Large intestine (tissue), 3 donors: ENCODE measurements at regions not wholly inside any gene's neighbourhood (a gene's known extent, or its start where the extent isn't known, plus 50 kb on each side); places are given as distances from the start of the nearest gene placed in this dataset.
"Not testable (repeated sequence)": the region's sequence is repeated elsewhere in the genome, so short reads cannot be mapped to it uniquely, and the experiment has no call there.

Experiments used
- DNase-seq, 2 donors: peaks; one replicate each; pipeline versions ENCODE4 v3.0.0 to v3.0.0-alpha.2; 2013
- H3K27ac ChIP-seq: one replicate; pipeline ENCODE4 v1.5.1; 2013; ENCODE audit warnings: low read length
- H3K27me3 ChIP-seq: 2 replicates; pipeline ENCODE4 v1.6.1; 2013; ENCODE audit warnings: low read length; ENCODE audit not compliant: control insufficient read depth, insufficient read depth
- H3K36me3 ChIP-seq: 2 replicates; pipeline ENCODE4 v1.6.1; 2013; ENCODE audit warnings: low read length; ENCODE audit not compliant: control insufficient read depth, insufficient read depth
- H3K4me1 ChIP-seq: one replicate; pipeline ENCODE4 v1.6.1; 2013; ENCODE audit warnings: low read length; ENCODE audit not compliant: control insufficient read depth, insufficient read depth
- H3K4me3 ChIP-seq: one replicate; pipeline ENCODE4 v1.5.1; 2013; ENCODE audit warnings: low read length
- H3K9me3 ChIP-seq: one replicate; pipeline ENCODE4 v1.6.1; 2013; ENCODE audit warnings: mild to moderate bottlenecking, low read depth, low read length, moderate library complexity; ENCODE audit not compliant: control insufficient read depth
- WGBS: methylation state at CpG from one replicate; pipeline ENCODE4 v1.1.5; 2013; ENCODE audit warnings: low lambda C conversion rate; ENCODE audit not compliant: insufficient coverage; 5-methylcytosine and 5-hydroxymethylcytosine counted together

DNA sequence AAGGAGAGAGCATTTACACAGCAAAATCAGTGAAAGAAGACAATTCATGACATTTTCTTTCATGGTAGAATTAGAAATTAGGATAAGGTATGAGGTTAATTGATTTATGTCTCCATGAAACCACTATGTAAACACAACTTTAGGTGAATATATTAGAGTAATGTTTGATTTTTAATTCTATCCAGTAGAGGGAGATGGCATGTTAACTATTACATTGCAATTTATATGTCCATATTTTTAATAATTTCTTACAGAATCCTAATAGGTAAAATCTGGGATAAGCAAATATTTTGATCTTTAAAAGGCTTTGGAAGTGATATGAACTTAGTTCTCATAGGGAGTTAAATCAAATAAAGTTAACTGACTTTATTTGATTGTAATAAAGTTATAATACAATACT lies 373.4 kb upstream of the PDE3A start:
- no peak overlapping the region for H3K4me3 ChIP-seq
- no peaks in the 10 kb centered on the region for H3K36me3 ChIP-seq
- no peak overlapping the region for H3K27ac ChIP-seq
- H3K9me3 ChIP-seq = no peaks in the 10 kb centered on the region
- H3K4me1 ChIP-seq = peaks cover 38% of the 10 kb centered on the region
- no peak for DNase-seq
- no peaks in the 10 kb centered on the region for H3K27me3 ChIP-seq

DNA sequence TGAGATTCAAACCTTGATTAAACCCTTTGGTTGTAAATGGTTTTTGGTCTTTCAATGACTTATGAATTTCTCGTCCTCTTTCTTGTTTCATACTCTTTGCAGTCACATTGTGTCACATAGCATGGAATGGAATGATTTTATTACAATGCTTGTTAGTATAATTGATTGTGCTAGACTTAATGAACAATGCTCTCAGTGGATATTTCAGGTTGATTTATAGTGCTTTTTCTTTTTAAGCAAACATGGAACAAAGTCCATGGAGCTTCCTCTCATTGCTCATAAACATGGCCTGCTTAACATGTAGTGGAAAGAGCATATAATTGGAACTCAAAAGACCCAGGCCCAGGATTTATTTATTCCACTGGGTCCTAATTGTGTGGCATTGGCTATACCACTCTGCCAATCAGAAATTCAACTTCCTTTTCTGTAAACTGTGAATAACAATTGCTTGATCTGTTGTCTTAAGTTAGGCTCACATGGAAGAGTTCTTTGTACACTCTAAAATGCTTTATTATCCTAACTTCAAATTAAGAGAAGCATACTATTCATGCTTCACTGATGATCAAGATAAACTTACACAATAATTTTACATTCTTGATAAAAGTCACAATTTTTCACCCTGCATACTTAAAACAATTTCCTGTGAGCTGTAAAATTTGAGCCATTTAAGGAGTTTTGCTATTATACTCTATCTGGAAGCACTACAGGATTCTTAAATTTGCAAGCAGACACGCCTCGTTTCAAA lies 370.5 kb upstream of the PDE3A start:
- Histone ChIP-seq H3K27ac (peak overlapping the region; percentile 48), H3K27me3 (no peaks in the 10 kb centered on the region), H3K9me3 (no peaks in the 10 kb centered on the region), H3K4me1 (peaks cover 28% of the 10 kb centered on the region), H3K36me3 (no peaks in the 10 kb centered on the region), H3K4me3 (no peak overlapping the region)
- 14% methylated on average over 1 of the region's 3 CpGs for WGBS
- peak in 1 of 2 donors; percentile 70 for DNase-seq

DNA sequence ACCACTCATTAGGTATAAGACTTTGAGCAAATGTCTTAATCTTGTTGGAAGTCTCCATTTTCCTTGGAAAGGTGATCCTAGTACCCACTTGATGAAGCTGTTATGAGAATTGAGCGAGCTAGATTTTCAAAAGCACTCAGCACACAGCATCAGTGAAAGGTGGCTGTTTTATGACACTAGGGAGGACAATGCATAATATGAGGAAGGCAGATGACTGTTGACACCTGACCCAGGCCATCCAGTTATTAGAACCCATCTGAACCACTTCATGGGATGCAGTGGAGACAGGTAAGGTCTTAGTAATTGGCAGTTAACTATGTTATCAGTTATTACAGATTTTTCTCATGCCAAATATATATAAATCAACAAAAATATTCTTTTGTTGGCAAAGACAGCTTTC lies 369.9 kb upstream of the PDE3A start:
- no CpG with 5 or more reads among the region's 1 CpG for WGBS
- no peaks in the 10 kb centered on the region for H3K36me3 ChIP-seq
- H3K9me3 ChIP-seq = no peaks in the 10 kb centered on the region
- peak overlapping the region; percentile 48 for H3K27ac ChIP-seq
- DNase-seq = peak in 1 of 2 donors; percentile 46
- no peak overlapping the region for H3K4me3 ChIP-seq
- peaks cover 25% of the 10 kb centered on the region for H3K4me1 ChIP-seq
- no peaks in the 10 kb centered on the region for H3K27me3 ChIP-seq

DNA sequence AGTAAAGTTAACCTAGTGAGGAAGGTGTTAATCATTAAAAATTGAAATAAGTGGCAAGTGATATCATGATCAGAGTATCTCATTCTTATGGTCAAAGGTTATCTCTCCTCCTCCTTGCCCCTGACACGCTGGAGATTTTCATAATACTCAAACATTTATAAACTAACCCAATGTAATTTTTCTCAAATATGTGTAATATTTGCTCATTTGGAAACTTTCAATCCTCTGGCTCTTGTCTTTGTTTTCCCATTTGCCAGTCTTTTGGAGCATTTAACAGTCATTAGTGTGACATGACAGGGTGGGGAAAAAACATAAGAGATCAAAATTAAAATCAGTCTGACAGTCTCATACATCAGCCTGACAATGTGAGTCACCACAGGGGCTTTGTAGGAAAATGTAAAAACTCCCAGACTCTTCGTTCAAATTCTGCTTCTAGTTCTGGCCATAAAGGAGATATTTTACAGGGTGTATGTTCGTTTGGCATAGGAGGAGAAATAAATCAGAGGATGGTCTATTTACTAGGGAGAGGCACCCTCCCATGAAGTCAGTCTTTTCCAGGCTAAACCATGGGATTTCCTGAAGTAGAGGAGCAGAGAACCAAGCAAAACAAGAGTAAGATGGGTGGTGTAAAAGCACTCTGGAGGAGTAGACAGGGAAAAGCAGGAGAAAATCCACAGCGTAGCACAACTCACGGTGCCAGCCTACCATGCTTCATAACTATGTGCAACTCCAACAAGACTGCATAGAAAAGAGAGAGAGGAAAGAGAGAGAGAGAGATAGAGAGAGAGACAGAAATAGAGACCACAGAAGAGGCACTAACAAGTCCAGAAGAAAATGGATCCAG lies 369.2 kb upstream of the PDE3A start:
- WGBS = 42% methylated on average over 4 of the region's 5 CpGs
- H3K27ac ChIP-seq = peak overlapping the region; percentile 48

DNA sequence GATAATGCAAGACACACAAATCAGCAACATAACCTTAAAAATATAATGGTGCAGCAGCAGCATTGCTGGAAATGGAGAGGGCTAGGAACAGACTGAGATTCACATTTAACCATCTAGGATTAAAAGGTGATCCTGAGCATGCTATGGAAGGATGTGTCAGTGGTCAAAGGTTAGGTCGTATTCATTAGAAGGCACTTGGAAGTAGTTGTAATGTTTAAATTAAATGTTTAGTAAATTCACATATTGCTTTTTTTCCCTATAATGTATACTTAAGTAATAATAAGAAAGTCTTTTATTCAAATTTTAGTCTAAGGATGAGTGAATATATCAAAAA lies 368.6 kb upstream of the PDE3A start:
- 0% methylated on average over 1 of the region's 1 CpG for WGBS

More for the DNA sequence above, 369.2 kb upstream of the PDE3A start:
- H3K27me3 ChIP-seq = no peaks in the 10 kb centered on the region
- peaks cover 25% of the 10 kb centered on the region for H3K4me1 ChIP-seq
- no peaks in the 10 kb centered on the region for H3K36me3 ChIP-seq
- no peaks in the 10 kb centered on the region for H3K9me3 ChIP-seq
- DNase-seq = peak in 1 of 2 donors; percentile 50
- no peak overlapping the region for H3K4me3 ChIP-seq

DNA sequence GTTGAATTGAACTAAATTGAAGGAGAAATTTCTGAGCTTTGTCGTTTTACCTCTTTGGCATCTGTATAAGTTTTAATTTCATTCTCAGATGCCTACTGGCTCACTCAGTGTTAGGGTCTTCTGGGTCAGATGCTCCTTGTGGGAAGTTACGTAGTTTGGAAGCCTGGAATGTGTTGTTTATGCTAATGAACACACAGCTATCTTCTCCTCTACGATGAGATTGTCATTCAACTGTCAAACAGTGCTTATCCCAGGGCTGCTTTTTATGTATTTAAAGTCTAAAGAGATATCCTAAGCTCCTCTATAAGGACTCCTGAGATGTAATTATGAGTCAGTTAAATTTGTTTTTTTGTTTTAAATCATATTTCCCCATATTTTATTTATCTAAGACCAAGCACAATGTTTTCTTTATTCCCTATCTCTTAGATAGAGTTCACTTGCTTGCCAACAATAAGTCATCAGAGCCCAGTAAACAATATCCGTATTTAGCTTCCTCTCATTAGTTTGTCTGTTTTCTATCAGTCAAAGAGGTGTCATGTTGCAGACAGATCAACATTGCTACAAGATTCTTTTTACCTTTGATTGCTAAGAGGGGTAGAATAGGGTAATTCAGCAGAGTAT lies 368.0 kb upstream of the PDE3A start:
- H3K36me3 ChIP-seq = no peaks in the 10 kb centered on the region
- H3K27ac ChIP-seq = no peak overlapping the region
- H3K9me3 ChIP-seq = no peaks in the 10 kb centered on the region
- WGBS = no CpG with 5 or more reads among the region's 4 CpGs
- H3K27me3 ChIP-seq = no peaks in the 10 kb centered on the region
- H3K4me1 ChIP-seq = peaks cover 25% of the 10 kb centered on the region
- DNase-seq = peak in 1 of 2 donors; percentile 11
- no peak overlapping the region for H3K4me3 ChIP-seq

More for the DNA sequence above, 368.6 kb upstream of the PDE3A start:
- H3K36me3 ChIP-seq = no peaks in the 10 kb centered on the region
- peaks cover 25% of the 10 kb centered on the region for H3K4me1 ChIP-seq
- no peak overlapping the region for H3K4me3 ChIP-seq
- H3K27ac ChIP-seq = peak overlapping the region; percentile 48
- DNase-seq = no peak
- no peaks in the 10 kb centered on the region for H3K27me3 ChIP-seq
- H3K9me3 ChIP-seq = no peaks in the 10 kb centered on the region

DNA sequence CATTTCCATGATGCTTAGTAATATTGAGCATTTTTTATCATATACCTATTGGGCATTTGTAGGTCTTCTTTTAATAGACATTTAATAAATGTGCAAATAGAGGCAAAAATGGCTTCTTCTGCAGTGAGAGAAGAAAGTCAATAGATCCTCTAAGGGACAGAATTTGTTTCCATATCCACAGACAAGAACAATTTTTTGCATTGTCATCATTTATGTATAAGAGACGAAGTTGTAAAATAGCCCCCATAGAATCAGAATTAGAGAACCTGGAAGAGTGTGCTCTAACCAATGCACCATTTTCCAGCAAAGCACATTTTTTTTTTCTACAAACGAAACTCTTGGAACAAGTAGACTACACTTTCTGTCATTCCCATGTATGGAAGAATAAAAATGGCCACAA lies 365.1 kb upstream of the PDE3A start:
- 100% methylated on average over 1 of the region's 2 CpGs for WGBS
- Histone ChIP-seq H3K36me3 (no peaks in the 10 kb centered on the region), H3K9me3 (no peaks in the 10 kb centered on the region), H3K4me3 (no peak overlapping the region), H3K27ac (no peak overlapping the region), H3K4me1 (peaks cover 9% of the 10 kb centered on the region), H3K27me3 (no peaks in the 10 kb centered on the region)
- DNase-seq = no peak

DNA sequence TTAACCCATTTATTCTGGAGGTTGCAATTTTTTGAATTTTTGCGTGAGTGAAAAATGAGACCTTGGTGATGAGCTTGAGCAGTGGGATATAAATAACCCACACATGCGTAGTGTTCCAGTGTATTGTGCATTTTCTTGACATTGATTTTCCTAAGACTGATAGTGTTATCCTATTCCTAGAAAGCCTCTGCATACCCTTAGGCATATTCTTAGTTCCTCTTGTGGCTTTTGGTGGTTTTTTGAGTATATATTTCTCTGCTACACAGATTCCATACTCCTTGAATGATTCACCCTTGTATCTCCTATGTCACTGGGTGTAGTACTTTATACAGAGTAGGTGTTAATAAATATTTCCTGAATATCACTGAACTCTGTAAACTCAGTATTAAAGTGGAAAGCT lies 363.4 kb upstream of the PDE3A start:
- no peaks in the 10 kb centered on the region for H3K36me3 ChIP-seq
- no peak overlapping the region for H3K4me3 ChIP-seq
- no peak overlapping the region for H3K27ac ChIP-seq
- no peaks in the 10 kb centered on the region for H3K27me3 ChIP-seq
- no peak for DNase-seq
- H3K9me3 ChIP-seq = no peaks in the 10 kb centered on the region
- no peaks in the 10 kb centered on the region for H3K4me1 ChIP-seq
- 72% methylated on average over 2 of the region's 2 CpGs for WGBS

DNA sequence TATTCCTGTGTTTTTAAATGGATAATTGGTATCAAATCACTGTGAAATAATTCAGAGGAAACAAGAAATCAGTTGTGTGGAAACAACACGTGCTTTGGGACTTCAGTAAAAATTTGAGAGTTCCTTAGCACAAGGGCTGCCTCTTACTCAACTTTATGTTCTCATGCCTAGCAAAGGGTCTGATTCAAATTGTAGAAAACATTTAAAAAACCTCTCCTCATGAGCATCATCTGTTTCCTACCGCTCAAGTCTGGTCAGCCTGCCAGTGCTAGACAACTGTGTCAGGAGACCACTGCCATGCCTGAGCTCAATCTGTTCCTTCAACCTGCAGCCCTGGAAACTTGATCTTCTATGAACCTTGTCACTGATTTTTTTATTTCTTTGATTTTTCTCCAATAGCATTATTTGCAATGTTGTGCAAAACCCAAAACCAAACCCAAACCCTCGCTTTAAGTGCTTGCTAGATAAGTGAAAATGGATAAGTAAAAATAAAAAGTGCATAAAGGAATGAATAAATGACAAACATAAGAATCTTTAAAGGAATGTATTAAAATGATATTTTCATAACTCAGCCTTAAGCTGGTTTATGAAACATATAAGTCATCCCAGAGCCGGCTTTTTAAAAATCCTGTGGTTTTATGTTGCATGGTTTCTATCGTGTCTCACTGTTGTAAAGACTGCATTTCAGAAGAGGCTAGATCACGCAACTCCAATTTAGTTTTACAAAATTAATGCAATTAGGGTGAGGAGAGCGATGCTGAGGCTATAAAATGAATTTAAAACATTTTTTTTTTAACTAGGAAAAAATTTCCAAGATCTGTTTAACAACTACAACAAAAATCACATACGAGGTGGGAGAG lies 361.2 kb upstream of the PDE3A start:
- H3K9me3 ChIP-seq = no peaks in the 10 kb centered on the region
- WGBS = 97% methylated on average over 3 of the region's 8 CpGs
- no peak for DNase-seq
- no peak overlapping the region for H3K4me3 ChIP-seq
- no peaks in the 10 kb centered on the region for H3K4me1 ChIP-seq
- H3K36me3 ChIP-seq = no peaks in the 10 kb centered on the region
- H3K27ac ChIP-seq = no peak overlapping the region
- no peaks in the 10 kb centered on the region for H3K27me3 ChIP-seq

DNA sequence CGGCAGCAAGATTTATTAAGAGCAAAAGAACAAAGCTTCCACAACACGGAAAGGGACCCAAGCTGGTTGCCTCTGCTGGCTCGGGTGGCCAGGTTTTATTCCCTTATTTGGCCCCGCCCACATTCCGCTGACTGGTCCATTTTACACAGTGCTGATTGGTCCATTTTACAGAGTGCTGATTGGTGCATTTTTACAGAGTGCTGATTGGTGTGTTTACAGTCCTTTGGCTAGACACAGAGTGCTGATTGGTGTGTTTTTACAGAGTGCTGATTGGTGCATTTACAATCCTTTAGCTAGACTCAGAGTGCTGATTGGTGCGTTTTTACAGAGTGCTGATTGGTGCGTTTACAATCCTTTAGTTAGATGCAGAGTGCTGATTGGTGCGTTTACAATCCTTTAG lies 358.4 kb upstream of the PDE3A start:
- not testable (repeated sequence) for H3K4me1 ChIP-seq, DNase-seq, H3K27me3 ChIP-seq, H3K9me3 ChIP-seq, H3K36me3 ChIP-seq, H3K4me3 ChIP-seq, H3K27ac ChIP-seq
- WGBS = no CpG with 5 or more reads among the region's 8 CpGs
